ENCODE measurements at regions not wholly inside any gene's neighbourhood (a gene's known extent, or its start where the extent isn't known, plus 50 kb on each side); places are given as distances from the start of the nearest gene placed in this dataset.
"Not testable (repeated sequence)": the region's sequence is repeated elsewhere in the genome, so short reads cannot be mapped to it uniquely, and the experiment has no call there.

DNA sequence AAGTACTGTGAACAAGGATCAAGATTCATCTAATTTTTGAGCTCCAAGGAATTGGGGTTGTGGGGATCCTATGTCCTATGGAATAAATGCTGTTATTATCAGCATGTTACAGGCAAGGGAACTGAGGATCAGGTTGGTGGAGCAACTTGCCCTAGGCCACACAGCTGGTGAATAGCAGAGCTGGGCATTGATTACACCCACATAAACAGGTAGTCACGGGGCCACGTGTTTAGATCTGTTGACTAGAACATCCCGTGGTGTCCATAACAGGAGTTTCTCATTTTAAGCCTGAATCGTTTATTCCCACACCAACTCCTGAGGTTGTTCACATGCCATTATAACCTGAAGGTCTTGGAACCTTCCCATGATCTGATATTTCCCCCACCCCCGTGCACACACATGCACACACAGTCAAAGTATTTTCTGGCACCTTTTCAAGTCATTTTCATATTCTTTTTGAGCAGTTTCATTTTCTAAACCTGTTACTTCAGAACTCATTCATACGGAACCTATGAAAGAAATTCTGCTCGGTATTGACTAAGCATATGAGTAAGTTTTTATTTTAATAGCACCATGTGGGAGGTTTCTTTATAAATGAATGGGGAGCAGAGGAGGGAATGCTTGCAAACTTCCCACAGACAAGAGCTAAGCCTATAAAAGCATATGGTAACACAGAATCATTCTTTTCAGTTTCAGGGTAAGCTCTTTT lies 338.1 kb downstream of the ANAPC1 start:
- TF ChIP-seq POLR2A (IDR thresholded peaks at IDR 0.05), result not testable (repeated sequence)
- TF ChIP-seq, protein P1, sequence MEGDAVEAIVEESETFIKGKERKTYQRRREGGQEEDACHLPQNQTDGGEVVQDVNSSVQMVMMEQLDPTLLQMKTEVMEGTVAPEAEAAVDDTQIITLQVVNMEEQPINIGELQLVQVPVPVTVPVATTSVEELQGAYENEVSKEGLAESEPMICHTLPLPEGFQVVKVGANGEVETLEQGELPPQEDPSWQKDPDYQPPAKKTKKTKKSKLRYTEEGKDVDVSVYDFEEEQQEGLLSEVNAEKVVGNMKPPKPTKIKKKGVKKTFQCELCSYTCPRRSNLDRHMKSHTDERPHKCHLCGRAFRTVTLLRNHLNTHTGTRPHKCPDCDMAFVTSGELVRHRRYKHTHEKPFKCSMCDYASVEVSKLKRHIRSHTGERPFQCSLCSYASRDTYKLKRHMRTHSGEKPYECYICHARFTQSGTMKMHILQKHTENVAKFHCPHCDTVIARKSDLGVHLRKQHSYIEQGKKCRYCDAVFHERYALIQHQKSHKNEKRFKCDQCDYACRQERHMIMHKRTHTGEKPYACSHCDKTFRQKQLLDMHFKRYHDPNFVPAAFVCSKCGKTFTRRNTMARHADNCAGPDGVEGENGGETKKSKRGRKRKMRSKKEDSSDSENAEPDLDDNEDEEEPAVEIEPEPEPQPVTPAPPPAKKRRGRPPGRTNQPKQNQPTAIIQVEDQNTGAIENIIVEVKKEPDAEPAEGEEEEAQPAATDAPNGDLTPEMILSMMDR (IDR thresholded peaks at IDR 0.05), result not testable (repeated sequence)

Measured in thyroid gland (tissue), 4 donors.